GM12875 (cell line): ENCODE measurements at regions not wholly inside any gene's neighbourhood (a gene's known extent, or its start where the extent isn't known, plus 50 kb on each side); places are given as distances from the start of the nearest gene placed in this dataset.

Source experiments
- H3K4me3 ChIP-seq: one replicate; pipeline ENCODE4 v1.5.1; 2011; ENCODE audit warnings: low read depth, low read length, control low read depth
- TF ChIP-seq, protein P1 (sequence below): IDR thresholded peaks from 2 replicates; pipeline ENCODE4 v1.5.1; 2011; ENCODE audit warnings: low read depth, mild to moderate bottlenecking, control low read depth, inconsistent platforms, low read length, moderate library complexity, borderline replicate concordance; ENCODE audit not compliant: insufficient read depth

DNA sequence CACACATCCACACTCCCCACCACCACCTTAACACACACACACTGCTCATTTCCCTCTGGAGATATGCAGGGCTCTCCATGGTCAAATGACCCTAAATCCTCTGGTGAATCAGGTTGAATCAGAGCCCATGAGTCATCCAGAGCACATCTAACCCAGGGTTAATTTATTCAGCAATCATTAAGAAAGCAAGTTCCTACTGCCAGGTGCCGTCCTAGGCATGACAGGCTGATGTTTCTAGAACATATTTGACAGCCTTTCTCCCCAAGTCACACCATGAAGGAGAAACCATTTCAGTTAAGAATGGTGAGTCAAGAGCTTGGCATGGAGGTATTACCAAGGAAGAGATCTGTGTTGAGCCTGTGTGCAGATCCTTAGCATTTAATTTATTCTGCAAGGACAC is 194.3 kb upstream of the CAMK1G start:
- TF ChIP-seq, protein P1, sequence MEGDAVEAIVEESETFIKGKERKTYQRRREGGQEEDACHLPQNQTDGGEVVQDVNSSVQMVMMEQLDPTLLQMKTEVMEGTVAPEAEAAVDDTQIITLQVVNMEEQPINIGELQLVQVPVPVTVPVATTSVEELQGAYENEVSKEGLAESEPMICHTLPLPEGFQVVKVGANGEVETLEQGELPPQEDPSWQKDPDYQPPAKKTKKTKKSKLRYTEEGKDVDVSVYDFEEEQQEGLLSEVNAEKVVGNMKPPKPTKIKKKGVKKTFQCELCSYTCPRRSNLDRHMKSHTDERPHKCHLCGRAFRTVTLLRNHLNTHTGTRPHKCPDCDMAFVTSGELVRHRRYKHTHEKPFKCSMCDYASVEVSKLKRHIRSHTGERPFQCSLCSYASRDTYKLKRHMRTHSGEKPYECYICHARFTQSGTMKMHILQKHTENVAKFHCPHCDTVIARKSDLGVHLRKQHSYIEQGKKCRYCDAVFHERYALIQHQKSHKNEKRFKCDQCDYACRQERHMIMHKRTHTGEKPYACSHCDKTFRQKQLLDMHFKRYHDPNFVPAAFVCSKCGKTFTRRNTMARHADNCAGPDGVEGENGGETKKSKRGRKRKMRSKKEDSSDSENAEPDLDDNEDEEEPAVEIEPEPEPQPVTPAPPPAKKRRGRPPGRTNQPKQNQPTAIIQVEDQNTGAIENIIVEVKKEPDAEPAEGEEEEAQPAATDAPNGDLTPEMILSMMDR = no peak
- H3K4me3 ChIP-seq = no peak overlapping the region

DNA sequence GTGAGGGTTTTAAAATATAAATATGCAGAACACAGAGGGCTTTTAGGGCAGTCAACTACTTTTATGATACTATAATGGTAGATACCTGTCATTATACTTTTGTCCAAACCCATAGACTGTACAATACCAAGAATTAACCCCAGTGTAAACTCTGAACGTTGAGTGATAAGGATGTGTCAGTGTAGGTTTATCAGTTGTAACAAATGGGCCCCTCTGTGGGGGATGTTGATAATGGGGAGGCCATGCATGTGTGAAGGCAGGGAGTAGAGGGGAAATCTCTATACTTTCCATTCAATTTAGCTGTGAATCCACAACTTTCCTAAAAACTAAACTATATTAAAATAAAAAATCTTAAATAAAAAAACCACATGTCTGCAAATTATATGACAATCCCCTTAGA is 193.5 kb upstream of the CAMK1G start:
- TF ChIP-seq, protein P1 = no peak
- no peak overlapping the region for H3K4me3 ChIP-seq

DNA sequence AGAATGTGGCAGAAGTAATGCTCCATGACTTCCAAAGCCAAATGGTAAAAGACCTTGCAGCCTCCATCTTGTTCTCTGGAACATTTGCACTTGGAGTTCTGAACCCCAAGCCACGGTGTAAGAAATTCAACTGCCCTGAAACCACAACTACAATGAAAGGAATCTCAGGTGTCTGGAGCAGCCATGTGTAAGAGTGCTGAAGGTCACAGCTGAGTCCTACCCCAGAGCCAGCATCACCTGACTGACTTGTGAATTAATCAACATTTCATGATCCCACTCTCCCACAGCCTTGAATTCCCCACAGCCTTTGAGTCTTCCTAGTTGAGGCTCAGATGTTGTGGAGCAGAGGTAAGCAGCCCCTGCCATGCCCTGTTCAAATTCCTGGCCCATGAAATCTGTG is 192.8 kb upstream of the CAMK1G start:
- H3K4me3 ChIP-seq = no peak overlapping the region
- TF ChIP-seq, protein P1 = no peak

DNA sequence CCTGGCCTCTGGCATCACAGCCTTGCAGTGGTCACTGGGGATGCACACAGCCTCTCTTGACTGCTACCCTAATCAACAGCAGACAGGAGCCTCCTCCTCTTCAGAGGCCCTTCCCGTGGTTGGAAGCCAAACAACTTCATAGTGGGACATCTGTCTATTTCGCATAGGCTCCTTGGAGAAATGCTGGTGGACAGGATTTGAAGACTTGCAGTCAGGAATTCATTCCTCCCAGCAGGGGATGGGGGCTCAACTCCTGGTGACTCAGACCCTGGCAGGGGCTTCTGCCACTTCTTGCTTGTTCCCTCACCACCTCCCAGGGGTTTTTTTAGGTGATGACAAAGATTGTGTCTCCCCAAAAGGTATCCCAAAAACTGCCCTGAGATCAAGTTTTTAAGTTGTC is 191.7 kb upstream of the CAMK1G start:
- no peak overlapping the region for H3K4me3 ChIP-seq
- TF ChIP-seq, protein P1 = no peak

DNA sequence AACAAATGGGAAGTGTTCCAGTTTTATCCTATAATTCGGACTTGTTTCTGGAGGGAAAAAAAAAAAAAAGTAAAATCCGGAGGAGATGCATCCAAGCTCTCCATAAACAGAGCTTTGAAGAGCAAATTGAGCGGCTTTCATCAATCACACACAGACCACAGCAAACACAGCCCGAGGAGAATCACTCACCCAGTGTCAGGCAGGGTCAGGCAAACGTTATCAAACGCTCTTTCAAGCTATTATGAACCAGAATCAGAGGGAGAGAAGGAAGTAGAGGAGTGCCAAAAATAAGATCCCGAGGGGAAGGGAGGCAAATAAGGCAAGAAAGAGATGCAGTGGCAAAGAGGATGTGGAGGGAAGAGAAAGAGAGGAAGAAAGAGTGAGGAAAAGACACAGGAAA is 188.3 kb upstream of the CAMK1G start:
- TF ChIP-seq, protein P1 = no peak

DNA sequence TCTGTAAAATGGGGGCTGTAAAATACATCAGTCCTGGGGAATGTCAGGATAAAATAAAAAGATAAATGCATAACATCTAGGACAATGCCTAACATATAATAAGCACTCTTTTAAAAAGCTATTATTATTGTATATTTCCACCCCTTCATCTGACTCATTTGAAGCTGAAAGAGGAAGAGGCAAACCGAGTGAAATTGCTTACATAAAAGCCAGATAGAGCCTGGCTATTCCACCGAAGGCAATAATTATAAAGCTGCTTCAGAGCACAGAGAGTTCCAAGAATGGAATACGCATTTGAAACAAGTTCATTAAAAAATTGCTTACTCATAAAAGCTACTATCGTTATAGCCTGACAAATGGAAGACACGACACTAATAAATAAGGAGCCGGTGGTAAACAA is 186.1 kb upstream of the CAMK1G start:
- TF ChIP-seq, protein P1 = no peak
- H3K4me3 ChIP-seq = no peak overlapping the region

More for the DNA sequence above, 188.3 kb upstream of the CAMK1G start:
- H3K4me3 ChIP-seq = no peak overlapping the region

DNA sequence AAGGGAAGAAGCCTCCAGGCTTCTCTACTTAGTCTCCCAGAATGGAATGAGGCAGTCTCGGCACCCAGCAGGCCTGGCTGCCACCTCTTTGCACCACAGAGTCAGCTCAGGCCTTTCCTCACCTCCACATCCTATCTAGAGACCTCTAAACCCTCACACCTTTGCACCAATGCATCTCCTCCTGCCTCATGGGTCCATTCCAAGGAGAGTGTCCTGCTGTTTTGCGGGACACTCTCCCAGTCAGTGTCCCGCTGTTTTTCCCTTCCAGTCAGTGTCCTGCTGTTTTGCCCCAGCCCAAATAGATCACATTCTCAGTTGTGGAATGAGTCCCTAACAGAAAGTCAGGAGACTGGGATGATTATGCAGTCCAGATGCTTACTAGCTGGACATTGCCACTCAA is 185.6 kb upstream of the CAMK1G start:
- TF ChIP-seq, protein P1 = no peak
- H3K4me3 ChIP-seq = no peak overlapping the region
